ENCODE measurements at regions not wholly inside any gene's neighbourhood (a gene's known extent, or its start where the extent isn't known, plus 50 kb on each side); places are given as distances from the start of the nearest gene placed in this dataset.

- TF ChIP-seq POLR2A (IDR thresholded peaks at IDR 0.05) (no peak), CTCF (IDR thresholded peaks at IDR 0.05) (no peak)
Observed at GRCh38 chr5:112059579-112060135, 302.7 kb upstream of the NREP start.
